HG03039 (cell line): ENCODE measurements at regions not wholly inside any gene's neighbourhood (a gene's known extent, or its start where the extent isn't known, plus 50 kb on each side); places are given as distances from the start of the nearest gene placed in this dataset.
"Not testable (repeated sequence)": the region's sequence is repeated elsewhere in the genome, so short reads cannot be mapped to it uniquely, and the experiment has no call there.

Source experiments
- ATAC-seq: cut with Tn5 transposase; IDR thresholded peaks from one replicate; pipeline ENCODE4 v1.9.1; 2021; ENCODE audit warnings: mild to moderate bottlenecking, moderate library complexity; ENCODE audit not compliant: unreplicated experiment

DNA sequence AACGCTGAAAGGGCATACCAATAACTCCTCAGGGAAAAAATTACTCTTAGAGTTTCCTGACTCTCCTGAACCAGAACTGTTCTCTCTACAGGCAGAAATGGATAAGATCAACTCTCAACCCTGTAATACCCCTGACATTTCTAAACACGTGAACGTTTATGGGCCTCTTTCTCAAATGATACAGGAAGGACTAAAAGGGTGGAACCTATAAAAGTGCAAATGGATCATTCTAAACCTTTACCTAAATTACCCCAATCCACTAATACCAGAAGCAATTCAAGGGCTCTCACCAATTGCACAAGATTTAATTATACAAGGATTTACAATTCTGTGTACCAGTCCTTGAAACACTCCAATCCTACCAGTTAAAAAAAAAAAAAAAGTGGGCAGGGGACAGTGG lies 98.0 kb upstream of the FAM174B start:
- ATAC-seq = no peak

DNA sequence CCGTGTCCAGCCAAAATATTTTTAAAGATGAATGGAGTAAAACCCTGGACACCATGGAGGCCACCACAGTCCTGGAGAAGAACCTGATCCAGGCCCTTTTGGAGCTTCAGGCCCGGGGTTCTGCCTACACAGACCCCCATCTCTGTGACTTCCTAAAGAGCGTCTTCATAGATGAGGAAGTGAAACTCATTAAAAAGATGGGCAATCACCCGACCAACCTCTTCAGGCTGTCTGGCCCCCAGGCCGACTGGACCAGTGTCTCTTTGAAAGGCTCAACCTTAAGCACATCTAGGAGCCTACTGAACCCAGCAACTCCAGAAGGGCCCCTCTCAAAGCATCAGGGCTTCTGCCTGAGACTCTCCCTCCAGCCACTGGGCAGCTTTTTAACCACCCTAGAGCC lies 107.9 kb upstream of the FAM174B start:
- ATAC-seq = no peak

DNA sequence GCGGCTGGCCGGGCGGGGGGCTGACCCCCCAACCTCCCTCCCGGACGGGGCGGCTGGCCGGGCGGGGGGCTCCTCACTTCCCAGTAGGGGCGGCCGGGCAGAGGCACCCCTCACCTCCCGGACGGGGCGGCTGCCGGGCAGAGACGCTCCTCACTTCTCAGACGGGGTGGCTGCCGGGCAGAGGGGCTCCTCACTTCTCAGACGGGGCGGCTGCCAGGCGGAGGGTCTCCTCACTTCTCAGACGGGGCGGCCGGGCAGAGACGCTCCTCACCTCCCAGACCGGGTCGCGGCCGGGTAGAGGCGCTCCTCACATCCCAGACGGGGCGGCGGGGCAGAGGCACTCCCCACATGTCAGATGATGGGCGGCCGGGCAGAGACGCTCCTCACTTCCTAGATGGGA lies 112.6 kb upstream of the FAM174B start:
- not testable (repeated sequence) for ATAC-seq

DNA sequence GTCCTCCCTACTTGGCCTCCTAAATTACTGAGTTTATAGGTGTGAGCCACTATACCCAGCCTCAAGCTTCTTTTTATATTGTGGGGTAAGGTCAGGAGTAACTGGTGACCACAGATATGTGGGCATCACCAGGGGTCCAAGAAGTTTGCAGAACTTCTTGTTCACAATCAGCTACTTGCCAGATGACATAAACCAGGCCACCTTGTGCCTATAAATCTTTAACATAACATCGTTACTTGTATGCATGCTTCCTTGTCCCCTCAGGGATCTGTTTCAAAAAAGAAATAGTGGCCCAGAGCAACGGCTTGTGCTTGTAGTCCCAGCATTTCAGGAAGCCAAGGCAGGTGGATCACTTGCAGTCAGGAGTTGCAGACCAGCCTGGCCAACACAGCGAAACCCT lies 115.1 kb upstream of the FAM174B start:
- ATAC-seq = no peak

DNA sequence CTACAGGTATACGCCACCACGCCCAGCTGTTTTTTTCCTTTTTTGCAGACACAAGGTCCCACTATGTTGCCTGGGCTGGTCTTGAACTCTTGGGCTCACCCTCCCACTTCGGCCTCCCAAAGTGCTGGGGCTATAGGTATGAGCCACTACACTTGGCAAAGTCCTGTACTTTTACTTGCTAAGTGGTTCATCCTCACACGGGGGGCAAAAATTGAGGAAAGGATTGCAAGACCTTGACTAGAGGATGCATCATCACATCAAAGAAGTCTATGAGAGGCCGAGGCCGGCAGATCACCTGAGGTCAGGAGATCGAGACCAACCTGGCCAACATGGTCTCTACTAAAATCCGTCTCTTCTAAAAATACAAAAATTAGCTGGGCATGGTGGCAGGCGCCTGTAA lies 116.5 kb upstream of the FAM174B start:
- no peak for ATAC-seq

DNA sequence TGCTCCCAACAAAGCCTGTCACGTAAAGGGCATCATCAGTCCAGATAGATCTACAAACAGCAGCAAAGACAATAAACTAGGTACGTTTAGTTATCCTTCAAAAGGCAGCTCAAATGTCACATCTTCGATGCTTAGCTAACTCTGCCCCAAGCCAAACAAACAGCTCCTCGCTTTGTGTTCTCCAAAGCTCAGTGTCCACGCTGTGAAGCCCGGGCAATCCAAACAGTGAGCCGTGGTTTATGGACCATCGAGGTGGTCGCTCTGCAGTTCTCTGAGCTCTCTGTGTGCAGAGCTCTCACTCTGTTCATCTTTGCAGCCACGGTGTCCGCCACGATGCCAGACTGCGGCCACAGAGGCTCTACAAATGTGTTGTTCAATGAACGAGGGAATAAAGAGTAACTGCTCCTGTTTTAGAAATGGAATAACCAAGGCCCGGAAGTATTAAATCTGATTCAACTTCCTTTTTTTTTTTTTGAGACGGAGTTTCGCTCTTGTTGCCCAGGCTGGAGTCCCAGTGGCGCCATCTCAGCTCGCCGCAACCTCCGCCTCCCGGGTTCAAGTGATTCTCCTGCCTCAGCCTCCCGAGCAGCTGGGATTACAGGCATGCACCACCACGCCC lies 117.2 kb upstream of the FAM174B start:
- no peak for ATAC-seq

- no peak for ATAC-seq
Observed at GRCh38 chr15:92773340-92773739, 117.8 kb upstream of the FAM174B start.

GRCh38 chr15:92779874-92780273 lies 120.2 kb upstream of the CHD2 start:
- no peak for ATAC-seq

- ATAC-seq = no peak
Observed at GRCh38 chr15:92780843-92781242, 119.3 kb upstream of the CHD2 start.

- ATAC-seq = no peak
Observed at GRCh38 chr15:92781925-92782453, 118.1 kb upstream of the CHD2 start.

DNA sequence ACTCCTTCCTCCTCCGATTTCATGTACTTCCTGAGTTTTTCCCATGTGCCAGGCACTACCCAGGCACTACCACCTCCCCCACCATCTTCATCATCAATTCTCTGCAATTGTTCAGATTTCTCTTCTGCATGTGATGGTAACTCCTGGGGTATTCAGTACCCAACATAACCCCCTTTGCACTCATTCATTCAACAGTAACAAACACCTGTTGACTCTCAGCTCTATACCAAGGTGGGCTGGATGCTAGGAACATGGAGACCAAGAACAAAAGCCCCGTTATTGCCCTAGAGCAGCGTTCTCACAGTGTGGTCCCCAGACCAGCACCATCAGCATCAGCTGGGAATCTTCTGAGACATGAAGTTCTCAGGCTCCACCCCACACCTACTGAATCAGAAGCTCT lies 113.0 kb upstream of the CHD2 start:
- no peak for ATAC-seq

- ATAC-seq = no peak
Observed at GRCh38 chr15:92788196-92788595, 111.9 kb upstream of the CHD2 start.

DNA sequence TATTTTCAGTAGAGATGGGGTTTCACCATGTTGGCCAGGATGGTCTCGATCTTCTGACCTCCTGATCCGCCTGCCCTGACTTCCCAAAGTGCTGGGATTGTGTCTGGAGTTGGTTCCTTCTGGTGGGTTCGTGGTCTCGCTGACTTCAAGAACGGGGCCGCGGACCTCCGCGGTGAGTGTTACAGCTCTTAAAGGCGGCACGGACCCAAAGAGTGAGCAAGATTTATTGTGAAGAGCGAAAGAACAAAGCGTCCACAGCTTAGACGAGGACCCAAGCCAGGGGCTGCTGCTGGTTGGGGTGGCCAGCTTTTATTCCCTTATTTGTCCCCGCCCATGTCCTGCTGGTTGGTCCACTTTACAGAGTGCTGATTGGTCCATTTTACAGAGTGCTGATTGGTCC lies 111.3 kb upstream of the CHD2 start:
- not testable (repeated sequence) for ATAC-seq

GRCh38 chr15:92796161-92796611 lies 103.9 kb upstream of the CHD2 start:
- no peak for ATAC-seq

GRCh38 chr15:92797168-92798052 lies 102.7 kb upstream of the CHD2 start:
- ATAC-seq = no peak

- no peak for ATAC-seq
Observed at GRCh38 chr15:92800013-92800412, 100.1 kb upstream of the CHD2 start.

DNA sequence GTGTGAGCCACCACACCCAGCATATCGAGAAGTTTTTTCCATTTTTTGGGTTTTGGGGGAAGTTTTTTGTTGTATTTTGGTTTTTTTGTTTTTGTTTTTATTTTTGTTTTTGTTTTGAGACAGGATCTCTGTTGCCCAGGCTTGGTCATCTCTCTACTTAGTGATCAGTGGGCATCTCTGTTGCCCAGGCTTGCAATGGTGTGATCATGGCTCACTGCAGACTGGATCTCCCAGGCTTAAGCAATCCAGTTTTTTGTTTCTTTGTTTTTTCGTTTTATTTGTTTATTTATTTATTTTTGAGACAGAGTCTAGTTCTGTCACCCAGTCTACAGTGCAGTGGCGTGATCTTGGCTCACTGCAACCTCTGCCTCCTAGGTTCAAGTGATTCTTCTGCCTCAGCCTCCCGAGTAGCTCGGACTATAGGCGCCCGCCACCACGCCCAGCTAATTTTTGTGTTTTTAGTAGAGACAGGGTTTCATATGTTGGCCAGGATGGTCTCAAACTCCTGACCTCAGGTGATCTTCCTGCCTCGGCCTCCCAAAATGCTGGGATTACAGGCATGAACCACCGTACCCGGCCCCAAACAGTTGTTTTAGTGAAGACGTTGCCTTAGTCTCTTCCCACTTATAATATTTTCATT lies 99.6 kb upstream of the CHD2 start:
- not testable (repeated sequence) for ATAC-seq

- not testable (repeated sequence) for ATAC-seq
Observed at GRCh38 chr15:92801056-92801773, 98.9 kb upstream of the CHD2 start.

DNA sequence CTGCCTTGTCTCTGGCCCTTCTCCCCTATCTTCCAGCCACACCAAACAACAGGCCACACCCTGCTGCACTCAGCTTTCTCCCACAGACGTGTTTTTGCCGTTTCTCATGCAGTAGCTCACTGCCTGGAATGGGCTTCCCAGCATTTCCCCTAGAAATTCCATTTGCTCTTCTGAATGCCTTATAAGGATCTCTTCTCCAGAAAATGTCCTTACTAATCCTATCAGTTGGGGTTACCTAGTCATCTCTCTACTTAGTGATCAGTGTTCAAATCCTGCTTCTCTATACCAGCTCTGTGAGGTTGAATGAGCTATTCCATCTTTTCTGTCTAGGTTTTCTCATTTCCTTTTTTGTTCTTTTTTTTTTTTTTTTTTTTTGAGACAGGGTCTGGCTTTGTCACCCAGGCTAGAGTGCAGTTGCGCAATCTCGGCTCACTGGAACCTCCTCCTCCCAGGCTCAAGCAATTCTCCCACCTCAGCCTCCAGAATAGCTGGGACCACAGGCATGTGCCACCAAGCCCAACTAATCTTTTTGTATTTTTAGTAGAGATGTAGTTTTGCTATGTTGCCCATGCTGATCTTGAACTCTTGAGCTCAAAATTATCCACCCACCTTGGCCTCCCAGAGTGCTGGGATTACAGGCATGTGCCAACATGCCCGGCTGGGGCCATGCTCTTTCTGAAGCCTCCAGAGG lies 98.2 kb upstream of the CHD2 start:
- ATAC-seq = no peak

GRCh38 chr15:92803536-92803851 lies 96.6 kb upstream of the CHD2 start:
- no peak for ATAC-seq
